Esophagus squamous epithelium (tissue), 5 donors: ENCODE measurements at regions not wholly inside any gene's neighbourhood (a gene's known extent, or its start where the extent isn't known, plus 50 kb on each side); places are given as distances from the start of the nearest gene placed in this dataset.

Experiments
- DNase-seq: peaks from one replicate; lab custom pipeline; 2025; lab: John Stamatoyannopoulos, UW
- H3K27ac ChIP-seq, 4 donors: fragments of 200-600 bp; sonication (generic); one replicate each; pipeline ENCODE4 v1.5.1; 2016 to 2019; ENCODE audit warnings: mild to moderate bottlenecking in 1 of 4
- H3K27me3 ChIP-seq, 4 donors: fragments of 200-600 bp; sonication (generic); 1 replicate in 3 of 4; 2 replicates in 1 of 4; pipeline versions ENCODE4 v1.5.1 to v1.6.0; 2017 to 2021; ENCODE audit warnings: antibody characterized with exemption in 1 of 4
- H3K36me3 ChIP-seq, 3 donors: fragments of 200-600 bp; sonication (generic); one replicate each; pipeline ENCODE4 v1.5.1; 2016 to 2019
- H3K4me1 ChIP-seq, 3 donors: fragments of 200-600 bp; sonication (generic); one replicate each; pipeline ENCODE4 v1.5.1; 2017 to 2019
- H3K4me3 ChIP-seq, 4 donors: fragments of 200-600 bp; sonication (generic); 1 replicate in 3 of 4; 2 replicates in 1 of 4; pipeline ENCODE4 v1.5.1; 2016 to 2019; ENCODE audit warnings: mild to moderate bottlenecking in 2 of 4, moderate library complexity in 1 of 4
- H3K9me3 ChIP-seq, 3 donors: fragments of 200-600 bp; sonication (generic); one replicate each; pipeline ENCODE4 v1.5.1; 2016 to 2019
- CTCF ChIP-seq, 6 experiments: fragments of 450-650 bp in 4 of 6; fragments of 200-600 bp in 2 of 6; sonication (generic) in 2 of 6; IDR thresholded peaks; one replicate each; pipeline ENCODE4 v1.5.1; 2016 to 2019; ENCODE audit warnings: antibody characterized with exemption in 6 of 6, mild to moderate bottlenecking in 4 of 6, moderate library complexity in 4 of 6
- POLR2A ChIP-seq, 4 donors: fragments of 450-650 bp; IDR thresholded peaks; one replicate each; pipeline ENCODE4 v1.6.1; 2017; ENCODE audit warnings: antibody characterized with exemption in 4 of 4, mild to moderate bottlenecking in 4 of 4, moderate library complexity in 3 of 4
- WGBS, 2 donors: methylation state at CpG; one replicate each; pipeline ENCODE4 v1.1.5; 2018; 5-methylcytosine and 5-hydroxymethylcytosine counted together
- intact Hi-C: fragments of 100-400 bp; cut with DNase I; formaldehyde crosslinking; loops from one replicate; pipeline ENCODE4 v1.15.0; 2022
- donor health status: DM: yes; HTN: yes; CAD: no.

- no peaks in the 10 kb centered on the region for H3K27me3 ChIP-seq
- no peaks in the 10 kb centered on the region for H3K9me3 ChIP-seq
- no peak overlapping the region for H3K4me3 ChIP-seq
- H3K4me1 ChIP-seq: peaks cover 4 to 16% (median 6%) of the 10 kb centered on the region in 3 donors
- WGBS, 2 donors: 39 to 59% methylated on average over 5 of the region's 5 CpGs
- peak overlapping the region in 2 of 4 donors; percentile 25 to 43 for H3K27ac ChIP-seq
- DNase-seq: no peak
- intact Hi-C loops: loop anchor here (10.0 kb wide), 1 partner anchor 231 kb away; no protein-coding TSS in a partner anchor
- TF ChIP-seq CTCF (IDR thresholded peaks at IDR 0.05): no peak
- no peak for TF ChIP-seq POLR2A (IDR thresholded peaks at IDR 0.05)
- no peaks in the 10 kb centered on the region for H3K36me3 ChIP-seq
Observed at GRCh38 chr12:46124132-46124847, 133.9 kb upstream of the SCAF11 start.

- no peak for DNase-seq
- intact Hi-C loops: no loop called here
- Histone ChIP-seq H3K4me3 (no peak overlapping the region), H3K4me1 (peaks cover 3 to 31% (median 4%) of the 10 kb centered on the region in 3 donors), H3K36me3 (no peaks in the 10 kb centered on the region), H3K27ac (no peak overlapping the region), H3K9me3 (no peaks in the 10 kb centered on the region), H3K27me3 (no peaks in the 10 kb centered on the region)
- TF ChIP-seq POLR2A (IDR thresholded peaks at IDR 0.05): no peak
- TF ChIP-seq CTCF (IDR thresholded peaks at IDR 0.05): no peak
Observed at GRCh38 chr12:46112364-46112763, 122.0 kb upstream of the SCAF11 start.

- TF ChIP-seq CTCF (IDR thresholded peaks at IDR 0.05): no peak
- TF ChIP-seq POLR2A (IDR thresholded peaks at IDR 0.05): no peak
- Histone ChIP-seq H3K4me3 (no peak overlapping the region), H3K9me3 (no peaks in the 10 kb centered on the region), H3K27ac (no peak overlapping the region), H3K36me3 (no peaks in the 10 kb centered on the region), H3K4me1 (peaks cover 3 to 32% (median 4%) of the 10 kb centered on the region in 3 donors), H3K27me3 (no peaks in the 10 kb centered on the region)
- intact Hi-C loops: no loop called here
- no peak for DNase-seq
Observed at GRCh38 chr12:46111715-46112114, 121.3 kb upstream of the SCAF11 start.

GRCh38 chr12:46110928-46111699 is 120.7 kb upstream of the SCAF11 start:
- no peaks in the 10 kb centered on the region for H3K9me3 ChIP-seq
- no peak for TF ChIP-seq POLR2A (IDR thresholded peaks at IDR 0.05)
- peak in 1 of 6 experiments; percentile 51 for TF ChIP-seq CTCF (IDR thresholded peaks at IDR 0.05)
- 40 to 67% methylated on average over 1 of the region's 1 CpG for WGBS, 2 donors
- no peaks in the 10 kb centered on the region for H3K36me3 ChIP-seq
- no peak for DNase-seq
- no peaks in the 10 kb centered on the region for H3K27me3 ChIP-seq
- peak overlapping the region in 2 of 4 donors; percentile 7 to 64 for H3K27ac ChIP-seq
- intact Hi-C loops: no loop called here
- peaks cover 3 to 32% (median 4%) of the 10 kb centered on the region in 3 donors for H3K4me1 ChIP-seq
- no peak overlapping the region for H3K4me3 ChIP-seq

GRCh38 chr12:46110223-46110611 is 119.8 kb upstream of the SCAF11 start:
- H3K4me1 ChIP-seq: peaks cover 3 to 32% (median 4%) of the 10 kb centered on the region in 3 donors
- intact Hi-C loops: no loop called here
- 50 to 57% methylated on average over 1 of the region's 1 CpG for WGBS, 2 donors
- no peak for TF ChIP-seq CTCF (IDR thresholded peaks at IDR 0.05)
- no peak for TF ChIP-seq POLR2A (IDR thresholded peaks at IDR 0.05)
- H3K4me3 ChIP-seq: no peak overlapping the region
- no peaks in the 10 kb centered on the region for H3K36me3 ChIP-seq
- no peaks in the 10 kb centered on the region for H3K9me3 ChIP-seq
- H3K27me3 ChIP-seq: no peaks in the 10 kb centered on the region
- DNase-seq: no peak
- H3K27ac ChIP-seq: peak overlapping the region in 2 of 4 donors; percentile 2 to 64
